Stimulated activated naive CD8-positive, alpha-beta T cell treated with anti-CD3 and anti-CD28 coated beads, Interleukin-15, Interleukin-2, amounts not matched to agents 100 U/mL and 50 U/mL, for 24 hours (primary cell): ENCODE measurements at regions not wholly inside any gene's neighbourhood (a gene's known extent, or its start where the extent isn't known, plus 50 kb on each side); places are given as distances from the start of the nearest gene placed in this dataset.

Experiments used
- ATAC-seq: fragments of 150-1000 bp; cut with Tn5 transposase; one replicate; pipeline ENCODE4 v1.10.0; 2021
- DNase-seq: peaks from one replicate; pipeline ENCODE4 v3.0.0; 2021

- no peak for ATAC-seq
These were observed 512.8 kb upstream of the TENM4 start for GRCh38 chr11:79953629-79954028.

GRCh38 chr11:79950741-79951140 is 509.9 kb upstream of the TENM4 start:
- DNase-seq = no peak
- ATAC-seq = no peak

More at GRCh38 chr11:79953629-79954028, 512.8 kb upstream of the TENM4 start:
- no peak for DNase-seq

- ATAC-seq (no peak), DNase-seq (no peak)
These were observed 509.3 kb upstream of the TENM4 start for GRCh38 chr11:79950172-79950571.

GRCh38 chr11:79949574-79949973 is 508.7 kb upstream of the TENM4 start:
- DNase-seq = no peak
- no peak for ATAC-seq

- no peak for DNase-seq
- no peak for ATAC-seq
These were observed 501.8 kb upstream of the TENM4 start for GRCh38 chr11:79942646-79943045.

- DNase-seq = no peak
These were observed 501.3 kb upstream of the TENM4 start for GRCh38 chr11:79942090-79942489.

GRCh38 chr11:79940974-79941735 is 500.3 kb upstream of the TENM4 start:
- ATAC-seq = no peak
- no peak for DNase-seq

More at GRCh38 chr11:79942090-79942489, 501.3 kb upstream of the TENM4 start:
- no peak for ATAC-seq

GRCh38 chr11:79940165-79940564 is 499.3 kb upstream of the TENM4 start:
- no peak for DNase-seq
- no peak for ATAC-seq

- DNase-seq (no peak), ATAC-seq (no peak)
These were observed 498.3 kb upstream of the TENM4 start for GRCh38 chr11:79939111-79939510.

GRCh38 chr11:79937676-79938334 is 497.0 kb upstream of the TENM4 start:
- ATAC-seq = no peak
- DNase-seq = no peak

- ATAC-seq (peak; percentile 23), DNase-seq (no peak)
These were observed 491.8 kb upstream of the TENM4 start for GRCh38 chr11:79932612-79933011.

GRCh38 chr11:79931692-79932091 is 490.9 kb upstream of the TENM4 start:
- DNase-seq = no peak
- ATAC-seq = no peak

- no peak for DNase-seq
- ATAC-seq = no peak
These were observed 485.9 kb upstream of the TENM4 start for GRCh38 chr11:79926707-79927106.

GRCh38 chr11:79925570-79925969 is 484.7 kb upstream of the TENM4 start:
- ATAC-seq = no peak
- DNase-seq = no peak

- DNase-seq = no peak
- no peak for ATAC-seq
These were observed 481.8 kb upstream of the TENM4 start for GRCh38 chr11:79922641-79923040.

- ATAC-seq = no peak
- no peak for DNase-seq
These were observed 479.6 kb upstream of the TENM4 start for GRCh38 chr11:79920480-79920879.

- ATAC-seq (no peak), DNase-seq (no peak)
These were observed 478.5 kb upstream of the TENM4 start for GRCh38 chr11:79919350-79919749.

GRCh38 chr11:79918846-79919245 is 478.0 kb upstream of the TENM4 start:
- ATAC-seq (no peak), DNase-seq (no peak)

GRCh38 chr11:79906164-79906563 is 465.3 kb upstream of the TENM4 start:
- DNase-seq = no peak
- no peak for ATAC-seq

GRCh38 chr11:79902493-79902892 is 461.7 kb upstream of the TENM4 start:
- DNase-seq (no peak), ATAC-seq (no peak)

- ATAC-seq (no peak), DNase-seq (no peak)
These were observed 457.1 kb upstream of the TENM4 start for GRCh38 chr11:79897896-79898295.

- ATAC-seq = no peak
- no peak for DNase-seq
These were observed 455.4 kb upstream of the TENM4 start for GRCh38 chr11:79896258-79896657.

GRCh38 chr11:79894111-79894510 is 453.3 kb upstream of the TENM4 start:
- ATAC-seq (no peak), DNase-seq (no peak)

GRCh38 chr11:79890272-79890671 is 449.4 kb upstream of the TENM4 start:
- DNase-seq (no peak), ATAC-seq (no peak)
